ENCODE measurements at regions not wholly inside any gene's neighbourhood (a gene's known extent, or its start where the extent isn't known, plus 50 kb on each side); places are given as distances from the start of the nearest gene placed in this dataset.

GRCh38 chr13:87941226-87941625 is 270.1 kb downstream of the SLITRK5 start (continued):
- no peak for TF ChIP-seq ASH1L (IDR thresholded peaks at IDR 0.05; ENCODE audit: borderline replicate concordance, low read depth, partially characterized antibody)
- no peak for TF ChIP-seq RBM17 (IDR thresholded peaks at IDR 0.05; ENCODE audit: borderline replicate concordance, low read depth, low read length)
- no peak for TF ChIP-seq XRCC3 (IDR thresholded peaks at IDR 0.05)
- TF ChIP-seq TOE1 (IDR thresholded peaks at IDR 0.05; ENCODE audit: borderline replicate concordance) = no peak
- no peak for TF ChIP-seq TOE1 (CRISPR knock-in tag; IDR thresholded peaks at IDR 0.05; ENCODE audit: borderline replicate concordance, low read depth)
- TF ChIP-seq TAF15 (IDR thresholded peaks at IDR 0.05; ENCODE audit: low read depth, low read length) = no peak

GRCh38 chr13:87942205-87942604 is 271.0 kb downstream of the SLITRK5 start:
- WGBS (ENCODE audit: insufficient coverage, low coverage, missing lambda C conversion rate) = 0% methylated on average over 1 of the region's 1 CpG
- no peak overlapping the region for H2AFZ ChIP-seq (ENCODE audit: low read depth, low read length)
- TF ChIP-seq MYC (IDR thresholded peaks at IDR 0.05; ENCODE audit: low read depth, low read length) (no peak), MYC (CRISPR knock-in tag; IDR thresholded peaks at IDR 0.05; ENCODE audit: borderline replicate concordance, low read depth) (no peak), ELK3 (CRISPR knock-in tag; IDR thresholded peaks at IDR 0.05) (no peak), ZNF668 (CRISPR knock-in tag; IDR thresholded peaks at IDR 0.05) (no peak), PKNOX1 (IDR thresholded peaks at IDR 0.05) (no peak), ARID2 (IDR thresholded peaks at IDR 0.05) (no peak), TCFL5 (CRISPR knock-in tag; conservative IDR thresholded peaks at IDR 0.05) (no peak), ZSCAN32 (CRISPR knock-in tag; IDR thresholded peaks at IDR 0.05) (no peak), ZNF239 (CRISPR knock-in tag; IDR thresholded peaks at IDR 0.05) (no peak), BRF1 (IDR thresholded peaks at IDR 0.05; ENCODE audit: borderline replicate concordance, extremely low read depth, insufficient read length) (no peak)

More at GRCh38 chr13:87942205-87942604, 271.0 kb downstream of the SLITRK5 start:
- no peak overlapping the region for H3K9ac ChIP-seq (ENCODE audit: insufficient read depth in 1 of 2, low read depth in 2 of 2, low read length in 2 of 2)
- no peaks in the 10 kb centered on the region for H3K27me3 ChIP-seq (ENCODE audit: control insufficient read depth in 2 of 2, insufficient read depth in 2 of 2, low read length in 2 of 2)
- H3K9me1 ChIP-seq (ENCODE audit: control insufficient read depth, insufficient read depth, low read length) = no peaks in the 10 kb centered on the region
- no peak for ATAC-seq
- no peak overlapping the region for H3K4me2 ChIP-seq (ENCODE audit: insufficient read depth, low read length)
- CTCF ChIA-PET (ENCODE audit: low intra/inter-chr PET ratio) = no interaction called here
- no peak for DNase-seq (ENCODE audit: extremely low read depth in 1 of 4, low spot score in 3 of 4)
- H4K20me1 ChIP-seq (replicated peaks; ENCODE audit: control insufficient read depth, insufficient read depth, low read length) = no peaks in the 10 kb centered on the region
- no peak overlapping the region for H3K27ac ChIP-seq (ENCODE audit: extremely low read depth, low read depth, low read length)
- FAIRE-seq = no peak
- no peak overlapping the region for H3K4me3 ChIP-seq
- no peaks in the 10 kb centered on the region for H3K36me3 ChIP-seq (ENCODE audit: control insufficient read depth, insufficient read depth, low read length)
- no TSS peak for BruUV-seq (replicated peaks)
- POLR2A ChIA-PET = no interaction called here
- no peaks in the 10 kb centered on the region for H3K79me2 ChIP-seq (ENCODE audit: control insufficient read depth, insufficient read depth, low read length)
- intact Hi-C loops (cut with micrococcal nuclease) = no loop called here
- no peaks in the 10 kb centered on the region for H3K4me1 ChIP-seq (replicated peaks in 1 of 2; ENCODE audit: control insufficient read depth in 2 of 2, insufficient read depth in 2 of 2, low read length in 2 of 2)
- no peaks in the 10 kb centered on the region for H3K9me3 ChIP-seq (replicated peaks; ENCODE audit: control insufficient read depth, insufficient read depth, low read depth, low read length)
- in situ Hi-C loops (cut with MboI) = no loop called here

All from K562 (cell line).